HG02938 (cell line): ENCODE measurements at regions not wholly inside any gene's neighbourhood (a gene's known extent, or its start where the extent isn't known, plus 50 kb on each side); places are given as distances from the start of the nearest gene placed in this dataset.
"Not testable (repeated sequence)": the region's sequence is repeated elsewhere in the genome, so short reads cannot be mapped to it uniquely, and the experiment has no call there.

Source experiments
- ATAC-seq: cut with Tn5 transposase; IDR thresholded peaks from one replicate; pipeline ENCODE4 v1.9.1; 2021; ENCODE audit warnings: mild to moderate bottlenecking, moderate library complexity; ENCODE audit not compliant: unreplicated experiment

DNA sequence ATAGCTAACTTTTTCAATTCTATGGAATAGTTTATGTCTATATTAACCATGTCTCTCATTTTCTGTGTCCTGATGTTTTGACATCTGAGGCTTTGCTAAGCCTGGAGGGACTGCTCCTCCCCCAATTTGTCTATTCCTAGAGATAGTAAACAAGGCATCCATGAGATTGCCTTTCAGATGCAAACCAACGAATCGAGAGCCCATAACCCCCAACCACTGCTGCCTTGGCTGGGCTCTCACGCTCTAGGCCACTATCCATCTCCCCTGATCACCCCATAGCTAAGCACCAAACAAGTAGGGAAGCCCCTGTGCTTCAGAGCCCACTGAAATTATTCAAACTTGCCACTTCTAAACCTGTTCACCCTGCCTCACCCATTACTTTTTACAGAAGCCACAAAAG is 437.7 kb downstream of the SETD4 start:
- ATAC-seq = no peak

DNA sequence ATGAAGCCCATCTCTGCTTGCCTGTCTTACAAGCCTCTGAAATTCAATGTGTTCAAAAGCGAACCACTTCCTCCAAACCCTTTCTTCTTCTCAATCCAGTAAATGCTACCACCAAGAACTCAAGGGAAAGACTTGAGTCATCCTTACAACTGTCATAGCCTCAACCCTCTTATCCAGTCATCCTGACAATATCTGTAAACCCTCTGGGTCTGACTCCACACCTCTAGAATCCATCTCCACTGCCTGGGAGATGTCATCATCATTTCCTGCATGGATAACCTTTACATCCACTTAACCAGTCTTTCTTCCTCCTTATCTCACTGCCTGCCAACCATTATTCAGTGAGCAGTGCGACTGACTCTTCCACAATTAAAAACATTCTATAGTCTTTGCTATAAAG is 441.1 kb downstream of the SETD4 start:
- ATAC-seq = no peak

DNA sequence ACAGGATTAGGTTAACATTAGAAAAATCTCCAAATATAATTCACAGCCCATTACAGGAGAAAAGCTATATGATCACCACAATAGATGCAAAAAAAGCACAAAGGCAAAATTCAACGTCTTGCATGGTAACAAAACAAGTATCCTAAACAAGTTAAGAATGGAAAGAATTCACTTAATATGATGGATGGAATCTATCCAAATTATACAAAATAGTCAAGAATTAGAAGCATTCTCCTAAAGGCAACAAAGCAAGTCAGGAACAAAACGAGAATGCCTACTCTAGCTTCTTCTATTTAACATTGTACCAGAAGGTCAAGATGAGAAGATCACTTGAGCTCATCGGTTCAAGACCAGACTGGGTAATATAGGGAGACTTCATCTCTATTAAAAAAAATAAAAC is 442.8 kb downstream of the SETD4 start:
- no peak for ATAC-seq

DNA sequence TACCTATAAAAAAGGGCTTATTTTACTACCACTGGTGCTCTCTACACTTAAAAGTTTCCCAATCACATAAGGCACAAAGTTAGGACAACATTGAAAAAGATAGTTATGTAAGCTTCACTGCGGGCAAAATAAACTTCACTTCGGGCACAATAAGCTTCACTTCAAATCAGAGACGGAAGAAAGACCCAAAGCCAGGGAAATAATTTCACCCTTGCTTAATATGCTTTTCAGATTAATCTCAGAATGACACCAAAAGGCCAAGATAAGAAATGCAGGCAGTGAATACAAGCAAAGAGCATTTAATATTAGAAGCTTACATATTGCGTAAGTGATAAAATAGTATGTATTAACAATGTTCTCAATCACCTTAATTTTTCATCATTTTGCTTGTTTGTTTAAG is 444.2 kb downstream of the SETD4 start:
- ATAC-seq = no peak

DNA sequence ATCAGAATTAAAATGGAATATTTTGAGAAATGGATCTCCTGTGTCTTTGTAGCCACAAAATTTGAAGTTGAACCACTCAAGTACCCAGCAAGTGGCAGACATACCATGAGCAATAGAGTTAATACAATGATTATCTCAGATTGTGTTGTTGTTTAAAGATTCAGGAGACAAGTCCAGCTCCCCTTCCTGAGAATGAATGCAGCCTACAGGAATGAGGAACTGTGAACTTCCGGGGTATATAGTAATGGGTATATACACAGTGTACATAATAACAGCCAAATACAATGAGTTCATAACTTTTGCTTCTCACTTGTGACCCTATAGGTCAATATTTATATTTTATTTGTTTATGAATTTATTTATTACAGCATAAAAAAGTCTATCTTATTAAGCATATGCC is 445.0 kb downstream of the SETD4 start:
- no peak for ATAC-seq

DNA sequence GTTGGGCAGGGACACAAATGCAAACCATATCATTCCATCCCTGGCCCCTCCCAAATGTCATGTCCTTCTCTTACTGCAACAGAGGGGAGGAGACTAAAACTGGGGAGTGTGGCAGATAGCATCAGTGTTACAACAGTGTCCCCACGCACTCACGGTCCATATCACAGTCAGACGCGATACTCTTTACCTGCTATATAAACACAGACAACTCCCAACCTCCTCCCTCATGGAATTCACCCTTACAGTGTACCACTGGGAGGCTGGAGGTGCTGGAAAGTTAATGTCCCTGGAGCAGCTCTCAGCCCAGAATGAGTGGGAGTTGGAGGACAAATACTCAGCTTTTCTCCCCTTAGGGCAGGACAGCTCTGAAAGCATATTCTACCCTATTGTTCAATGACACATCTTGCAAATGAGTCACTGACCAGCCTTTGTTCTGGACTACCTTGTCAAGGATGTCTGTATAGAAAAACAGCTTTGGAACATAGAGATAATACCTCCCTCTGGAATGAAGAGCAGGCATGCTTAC is 445.9 kb downstream of the SETD4 start:
- ATAC-seq = no peak

DNA sequence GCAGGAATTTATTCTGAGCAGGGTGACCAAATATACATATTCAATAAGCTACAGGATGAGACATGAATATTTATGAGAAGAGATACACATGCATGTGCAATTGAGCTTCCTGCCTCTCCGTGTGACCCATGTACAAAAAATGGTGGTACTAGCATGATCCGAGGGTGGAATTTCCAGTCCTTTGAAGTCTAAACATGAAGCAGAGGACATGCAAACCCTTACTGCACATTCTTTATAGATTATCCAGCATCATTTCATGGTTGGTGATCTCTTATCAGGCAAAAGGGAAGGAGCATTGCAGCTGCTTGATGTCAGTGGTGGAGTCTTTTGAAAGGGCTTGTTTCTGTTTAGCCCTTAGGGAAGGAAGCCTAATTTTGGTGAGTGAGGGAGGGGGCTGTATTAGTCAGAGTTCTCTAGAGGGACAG is 448.6 kb downstream of the SETD4 start:
- no peak for ATAC-seq

DNA sequence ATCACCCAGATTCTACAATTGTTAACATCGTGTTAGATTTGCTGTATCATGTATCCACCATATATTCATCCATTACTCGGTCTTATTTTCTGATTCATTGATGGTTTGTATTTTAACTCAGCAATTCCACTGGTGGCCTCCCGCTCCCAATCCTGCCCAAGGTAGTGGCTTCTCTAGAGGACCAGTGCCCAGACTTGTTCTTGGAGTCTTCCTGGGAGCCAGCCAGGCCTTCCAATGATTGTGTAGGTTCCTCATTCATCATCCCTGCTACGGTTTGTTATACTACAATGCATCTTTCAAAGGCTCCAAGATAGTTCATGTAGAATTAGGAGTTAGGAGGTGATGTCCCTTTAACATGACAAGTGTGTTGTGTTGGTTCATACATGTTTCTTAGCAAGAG is 451.1 kb downstream of the SETD4 start:
- no peak for ATAC-seq

DNA sequence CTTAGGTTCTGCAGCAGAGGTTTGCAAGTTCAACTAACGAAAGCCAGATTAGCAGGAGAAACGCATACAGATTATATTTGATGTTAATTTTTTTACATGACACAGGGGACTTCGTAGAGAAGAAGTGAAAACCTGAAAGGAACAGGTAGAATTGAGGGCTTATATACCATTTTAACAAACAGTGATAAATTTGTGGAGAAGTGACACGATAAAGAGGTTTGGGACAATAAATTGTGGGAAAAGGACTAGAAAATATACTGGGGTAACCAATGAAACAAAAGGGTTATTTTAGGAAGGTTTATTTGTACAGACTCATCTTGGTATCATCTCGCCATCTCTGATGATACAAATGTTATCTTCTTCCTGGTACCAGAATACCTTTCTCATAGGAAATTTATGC is 452.9 kb downstream of the SETD4 start:
- no peak for ATAC-seq

DNA sequence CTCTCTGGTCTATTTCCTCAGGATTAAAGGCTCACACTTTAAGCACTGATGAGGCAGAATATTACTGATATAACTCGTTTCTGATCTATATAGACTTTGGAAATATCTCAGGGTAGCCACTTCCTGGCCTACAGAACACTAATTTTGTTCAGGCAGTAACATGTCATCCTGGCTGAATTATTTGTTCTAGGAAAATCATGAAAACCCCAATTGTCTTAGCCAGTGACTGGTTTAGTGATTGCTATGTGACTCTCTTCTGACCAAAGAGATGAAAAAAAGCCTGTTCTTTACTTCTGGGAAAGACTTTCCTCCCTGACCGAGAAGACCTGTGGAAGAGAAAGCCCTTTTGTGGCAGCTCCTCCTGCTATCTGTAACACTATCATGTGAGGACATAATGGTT is 453.7 kb downstream of the SETD4 start:
- no peak for ATAC-seq

DNA sequence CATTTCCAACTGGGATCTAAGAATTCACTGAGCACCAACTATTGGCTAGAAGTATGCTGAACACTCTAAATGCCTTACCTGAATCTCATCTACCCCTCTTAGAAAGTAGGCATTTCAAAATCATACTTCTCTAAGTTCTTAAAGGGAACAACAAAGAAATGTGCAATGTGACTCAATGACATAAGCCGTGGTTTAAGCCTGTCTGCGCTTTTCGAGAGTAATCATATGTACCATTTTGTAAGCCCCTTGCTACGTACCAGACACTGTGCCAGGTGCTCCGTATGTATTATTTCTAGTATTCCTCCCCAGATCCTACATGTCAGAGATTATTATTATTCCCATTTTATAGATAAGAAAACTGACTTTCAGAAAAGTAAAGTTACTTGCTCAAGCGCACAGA is 454.2 kb downstream of the SETD4 start:
- no peak for ATAC-seq

DNA sequence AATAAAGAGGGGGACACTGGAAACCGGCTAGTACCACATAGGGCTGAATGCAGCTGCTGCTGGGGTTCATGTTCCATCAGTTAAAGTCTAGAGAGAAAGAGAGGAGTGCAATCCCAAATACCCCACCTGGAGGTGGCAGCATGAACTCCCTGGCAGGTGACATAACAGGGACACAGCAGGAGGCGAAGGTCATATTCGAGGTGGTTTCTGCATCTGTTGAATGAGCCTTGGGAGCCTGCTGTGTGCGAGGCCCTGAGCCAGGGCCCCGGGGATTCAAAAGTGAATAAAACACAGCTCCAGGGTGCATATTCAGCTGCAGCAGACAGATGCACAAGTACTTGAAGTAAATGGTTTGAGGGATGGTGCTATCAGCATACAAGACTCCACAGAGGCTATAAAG is 456.8 kb downstream of the SETD4 start:
- ATAC-seq = no peak

DNA sequence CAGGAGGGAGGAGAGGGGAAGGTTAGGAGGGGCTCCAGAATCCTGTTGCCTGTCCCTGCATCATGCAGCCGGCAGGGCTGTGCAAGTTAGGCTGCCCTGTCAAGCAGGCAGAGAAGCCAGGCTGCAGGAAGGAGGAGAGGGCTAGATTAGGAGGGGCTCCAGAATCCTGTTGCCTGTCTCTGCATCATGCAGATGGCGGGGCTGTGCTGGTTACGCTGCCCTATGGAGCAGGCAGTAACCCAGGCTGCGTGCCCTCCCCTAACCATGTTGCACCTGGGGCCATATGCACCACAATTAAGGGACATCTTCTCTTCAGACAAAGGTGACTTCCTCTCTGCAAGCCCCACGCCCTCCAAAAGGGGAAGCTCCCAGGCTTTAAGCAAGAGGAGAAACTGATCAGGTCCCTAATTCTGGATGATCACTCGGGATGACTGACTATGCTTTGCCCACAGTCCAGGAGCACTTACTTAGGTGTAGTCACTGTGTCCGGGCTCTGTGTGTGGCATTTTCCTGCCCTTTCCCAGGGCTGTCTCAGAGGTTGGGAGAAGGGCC is 457.4 kb downstream of the SETD4 start:
- no peak for ATAC-seq

DNA sequence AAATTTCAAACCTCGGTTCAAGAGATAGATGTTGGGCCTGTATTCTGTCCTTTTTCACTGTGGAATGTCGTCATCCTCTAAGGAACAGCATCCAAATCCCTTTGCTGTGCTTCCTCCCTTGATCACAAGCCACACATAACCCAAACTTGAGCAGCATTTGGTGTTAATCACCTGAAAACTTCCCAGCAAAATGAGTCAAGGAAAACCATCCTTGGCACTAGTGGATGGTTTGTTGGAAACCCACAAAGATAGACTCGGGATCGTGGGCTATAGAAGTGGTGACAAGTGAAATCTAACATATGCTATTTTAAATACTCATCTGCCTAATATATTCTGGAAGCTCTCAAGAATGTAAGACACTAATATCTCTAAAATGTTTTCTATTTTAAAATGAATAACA is 459.1 kb downstream of the SETD4 start:
- no peak for ATAC-seq

DNA sequence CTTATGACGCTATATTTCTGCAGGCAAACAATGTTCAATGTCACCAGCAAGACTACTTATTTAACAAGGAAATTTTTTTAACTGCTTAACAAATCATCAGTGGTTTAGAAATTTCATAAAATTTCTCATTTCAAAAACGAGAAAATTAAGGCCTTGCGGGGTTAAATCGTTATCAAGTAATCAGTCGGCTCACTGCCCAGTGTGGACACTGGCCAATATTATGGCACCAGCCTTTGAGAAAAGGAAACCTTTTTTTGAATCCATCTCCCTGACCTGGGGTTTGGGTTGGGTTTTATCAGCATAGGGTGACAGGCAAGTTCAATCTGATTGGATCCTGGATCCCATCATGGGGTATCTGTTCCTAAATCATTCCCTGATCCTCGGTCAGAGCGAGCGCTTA is 461.2 kb downstream of the SETD4 start:
- no peak for ATAC-seq

DNA sequence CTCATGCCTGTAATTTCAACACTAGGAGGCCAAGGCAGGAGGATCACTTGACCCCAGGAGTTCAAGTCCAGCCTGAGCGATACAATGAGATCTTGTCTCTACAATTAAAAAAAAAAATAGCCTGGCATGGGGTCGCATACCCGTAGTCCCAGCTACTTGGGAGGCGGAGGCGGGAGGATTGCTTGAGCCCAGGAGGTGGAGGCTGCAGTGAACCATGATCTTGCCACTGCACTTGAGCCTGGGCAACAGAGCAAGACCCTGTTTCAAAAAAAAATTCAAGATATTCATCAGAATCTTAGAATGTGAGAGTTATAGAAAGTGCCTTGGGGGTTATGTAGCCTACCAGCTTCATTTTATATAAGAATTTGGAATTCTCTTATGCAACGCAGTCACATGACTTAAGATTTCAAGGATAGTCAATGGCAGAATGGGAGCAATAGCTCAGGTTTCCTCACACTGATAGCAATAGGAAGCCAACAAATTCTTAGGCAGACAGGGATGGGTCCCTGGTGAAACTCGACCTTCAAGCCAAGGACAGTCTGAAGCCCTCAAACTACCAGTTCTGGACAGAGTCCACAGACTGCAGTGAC is 462.5 kb downstream of the SETD4 start:
- ATAC-seq = no peak

DNA sequence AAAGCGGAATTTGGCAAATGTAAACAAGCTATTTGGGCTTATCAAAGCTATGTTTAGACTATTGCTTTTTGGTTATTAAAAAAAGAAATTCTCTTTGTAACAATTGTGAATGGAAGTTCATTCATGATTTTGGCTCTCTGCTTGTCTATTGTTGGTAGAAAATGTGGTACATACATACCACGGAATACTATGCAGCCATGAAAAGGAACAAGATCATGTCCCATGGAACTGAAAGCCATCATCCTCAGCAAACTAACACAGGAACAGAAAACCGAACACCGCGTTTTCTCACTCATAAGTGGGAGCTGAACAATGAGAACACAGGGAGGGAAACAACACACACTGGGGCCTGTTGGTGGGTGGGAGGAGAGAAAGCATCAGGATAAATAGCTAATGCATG is 465.4 kb downstream of the SETD4 start:
- ATAC-seq = no peak

DNA sequence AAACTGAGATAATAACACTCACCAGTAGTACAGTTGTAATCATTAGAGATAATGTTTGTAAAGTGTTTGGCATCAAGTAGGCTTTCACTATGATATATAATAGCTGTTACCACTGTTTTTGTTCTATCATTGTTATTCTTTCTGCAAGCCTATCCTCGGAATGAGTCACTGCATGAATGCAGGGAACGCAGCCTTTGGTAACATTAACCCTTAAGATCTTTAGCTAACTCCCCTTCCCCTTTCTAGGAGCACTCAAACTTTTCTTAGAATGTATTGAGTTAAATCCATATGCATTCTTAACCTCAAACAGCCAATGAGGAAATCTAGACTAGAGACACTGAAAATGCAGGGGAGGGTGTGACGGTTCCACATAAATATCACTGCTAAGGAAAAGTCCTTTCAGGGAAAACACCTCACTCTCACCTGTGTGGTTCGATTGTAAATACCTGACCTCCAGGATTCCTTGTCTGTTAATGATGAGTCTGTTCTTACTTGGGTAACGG is 467.3 kb downstream of the SETD4 start:
- no peak for ATAC-seq

DNA sequence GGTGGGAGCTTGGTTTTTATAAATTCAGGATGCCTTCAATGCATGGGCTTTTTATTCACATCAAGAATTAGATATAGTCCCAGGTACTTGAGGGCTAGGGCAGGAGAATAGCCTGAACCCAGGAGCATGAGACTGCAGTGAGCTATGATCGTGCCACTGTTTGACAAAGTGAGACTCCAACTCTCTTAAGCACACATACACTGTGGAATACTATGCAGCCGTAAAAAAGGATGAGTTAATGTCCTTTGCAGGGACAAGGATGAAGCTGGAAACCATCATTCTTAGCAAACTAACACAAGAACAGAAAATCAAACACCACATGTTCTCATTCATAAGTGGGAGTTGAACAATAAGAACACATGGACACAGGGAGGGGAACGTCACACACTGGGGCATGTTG is 470.0 kb downstream of the SETD4 start:
- ATAC-seq = not testable (repeated sequence)

DNA sequence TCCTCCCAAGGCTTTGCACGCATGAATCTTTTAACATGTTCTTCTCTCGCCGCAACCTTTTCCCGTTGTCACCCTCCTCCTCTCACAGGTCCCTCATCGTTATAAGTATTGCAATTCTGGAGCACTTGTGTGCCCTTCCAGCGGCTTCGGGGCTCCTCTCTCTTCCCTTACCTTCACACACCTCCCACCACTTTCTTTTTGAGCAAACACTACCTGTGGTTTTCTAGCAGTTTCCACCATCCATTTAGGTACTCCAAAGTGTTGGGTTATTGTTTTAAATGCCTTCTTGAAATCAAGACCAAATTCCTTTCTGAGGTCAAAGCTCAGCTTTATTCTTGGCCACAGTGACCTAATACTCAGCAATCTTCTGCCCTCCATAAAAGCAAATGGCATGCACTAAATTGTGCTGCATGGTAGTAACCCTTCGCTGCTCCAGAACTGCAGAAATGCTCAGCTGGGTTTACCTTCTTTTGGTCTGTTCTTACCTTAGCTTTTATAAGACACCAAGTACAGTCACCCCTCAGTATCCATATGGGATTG is 472.4 kb downstream of the SETD4 start:
- no peak for ATAC-seq

DNA sequence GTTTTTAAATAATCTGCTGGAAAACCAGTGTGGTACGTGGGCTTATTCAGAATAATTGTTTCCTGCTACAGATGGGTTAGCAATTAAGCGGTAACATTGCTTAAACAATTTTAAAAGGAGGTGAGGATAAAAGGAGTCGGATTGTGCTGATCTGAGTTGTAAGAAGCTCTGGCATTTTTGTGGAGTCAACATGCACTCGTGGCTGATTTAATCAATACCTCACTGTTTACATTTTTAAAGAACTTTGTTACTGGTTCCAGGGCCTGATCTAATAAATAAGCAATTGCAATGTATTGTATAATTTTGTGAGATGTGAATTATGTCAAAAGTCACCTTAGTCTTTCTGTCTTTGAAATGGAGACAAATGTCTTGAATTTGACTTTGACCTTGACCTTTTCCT is 474.0 kb downstream of the SETD4 start:
- no peak for ATAC-seq

DNA sequence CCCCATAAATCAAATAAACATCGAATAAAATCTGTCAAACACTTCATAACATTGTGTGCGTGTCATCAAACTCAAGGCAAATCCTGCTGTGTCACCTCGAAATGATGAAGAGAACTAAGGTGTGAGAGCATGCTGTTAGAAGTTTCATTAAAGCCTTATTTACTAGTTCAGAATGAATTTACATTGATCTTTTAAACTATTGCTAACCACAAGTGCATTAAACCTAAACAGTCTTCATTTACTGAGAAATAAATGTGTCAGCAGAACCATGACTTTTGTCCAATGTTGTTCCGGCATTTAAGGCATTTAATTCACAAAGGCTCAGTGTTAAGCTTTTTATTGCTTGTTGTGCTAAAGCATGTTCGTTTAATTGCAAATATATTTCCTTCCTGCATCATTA is 474.4 kb downstream of the SETD4 start:
- ATAC-seq = no peak

DNA sequence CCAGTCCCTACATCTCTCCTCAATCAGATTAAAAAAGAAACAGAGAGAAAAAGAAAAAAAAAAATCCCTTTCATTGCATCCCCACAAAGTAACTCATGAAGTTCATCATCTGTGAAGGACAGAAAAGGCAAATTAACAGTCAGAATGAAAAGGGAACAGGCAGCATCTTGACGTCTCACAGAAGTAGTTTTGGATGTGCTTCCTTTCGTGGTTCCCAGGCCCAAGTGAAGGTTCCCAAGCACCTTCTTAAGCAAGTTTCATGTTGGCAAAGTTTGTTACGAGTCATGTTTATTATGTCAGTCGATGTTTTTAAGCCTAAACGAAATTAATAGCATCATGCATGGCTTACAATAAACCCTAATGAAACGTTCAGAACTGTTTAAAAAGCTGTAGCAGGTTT is 475.2 kb downstream of the SETD4 start:
- ATAC-seq = no peak
